ENCODE measurements at regions not wholly inside any gene's neighbourhood (a gene's known extent, or its start where the extent isn't known, plus 50 kb on each side); places are given as distances from the start of the nearest gene placed in this dataset.

GRCh38 chr5:68947986-68948385 lies 145.8 kb upstream of the SLC30A5 start:
- Mint-ChIP-seq H3K9me3 (no peaks in the 10 kb centered on the region), H3K4me3 (no peak overlapping the region), H3K4me1 (peaks cover 23% of the 10 kb centered on the region), H3K27ac (no peak overlapping the region), H3K36me3 (ENCODE audit: low read depth) (no peaks in the 10 kb centered on the region), H3K27me3 (ENCODE audit: insufficient read depth) (no peaks in the 10 kb centered on the region)
- Histone ChIP-seq H3K4me1 (ENCODE audit: control insufficient read depth, insufficient read depth, low read length) (peaks cover 8% of the 10 kb centered on the region), H3K4me3 (ENCODE audit: low read length) (no peak overlapping the region), H3K27ac (ENCODE audit: low read depth, low read length) (no peak overlapping the region), H3K9me3 (ENCODE audit: control insufficient read depth, low read length) (no peaks in the 10 kb centered on the region), H3K27me3 (ENCODE audit: control insufficient read depth, insufficient read depth, low read length, poor library complexity, severe bottlenecking) (no peaks in the 10 kb centered on the region), H3K36me3 (ENCODE audit: control insufficient read depth, insufficient read depth, low read length) (no peaks in the 10 kb centered on the region), H3K9ac (ENCODE audit: extremely low read depth, low read length, poor library complexity, severe bottlenecking) (no peak overlapping the region)
- TF ChIP-seq CTCF (conservative IDR thresholded peaks at IDR 0.05): no peak
- 89 to 90% methylated on average over 2 of the region's 2 CpGs for WGBS, 2 experiments (ENCODE audit: insufficient coverage in 1 of 2, insufficient read length in 1 of 2)
- DNase-seq: no peak

- no peak for DNase-seq
- WGBS, 2 experiments (ENCODE audit: insufficient coverage in 1 of 2, insufficient read length in 1 of 2): 83% methylated on average over 3 of the region's 3 CpGs; no CpG with 5 or more reads in 1 of the 2 experiments
- TF ChIP-seq CTCF (conservative IDR thresholded peaks at IDR 0.05): no peak
- H3K36me3 ChIP-seq (ENCODE audit: control insufficient read depth, insufficient read depth, low read length): no peaks in the 10 kb centered on the region
- peaks cover 8% of the 10 kb centered on the region for H3K4me1 ChIP-seq (ENCODE audit: control insufficient read depth, insufficient read depth, low read length)
- Mint-ChIP-seq H3K36me3 (ENCODE audit: low read depth) (no peaks in the 10 kb centered on the region), H3K27me3 (ENCODE audit: insufficient read depth) (no peaks in the 10 kb centered on the region), H3K4me3 (no peak overlapping the region), H3K9me3 (no peaks in the 10 kb centered on the region), H3K27ac (no peak overlapping the region), H3K4me1 (peaks cover 23% of the 10 kb centered on the region)
- H3K27ac ChIP-seq (ENCODE audit: low read depth, low read length): no peak overlapping the region
- no peak overlapping the region for H3K4me3 ChIP-seq (ENCODE audit: low read length)
- H3K9ac ChIP-seq (ENCODE audit: extremely low read depth, low read length, poor library complexity, severe bottlenecking): no peak overlapping the region
- no peaks in the 10 kb centered on the region for H3K27me3 ChIP-seq (ENCODE audit: control insufficient read depth, insufficient read depth, low read length, poor library complexity, severe bottlenecking)
- no peaks in the 10 kb centered on the region for H3K9me3 ChIP-seq (ENCODE audit: control insufficient read depth, low read length)
These were observed 144.6 kb upstream of the SLC30A5 start for GRCh38 chr5:68949256-68949655.

GRCh38 chr5:68949711-68950110 lies 144.1 kb upstream of the SLC30A5 start:
- H3K4me3 ChIP-seq (ENCODE audit: low read length): no peak overlapping the region
- no peak overlapping the region for H3K27ac Mint-ChIP-seq
- DNase-seq: peak; percentile 71
- no peaks in the 10 kb centered on the region for H3K36me3 ChIP-seq (ENCODE audit: control insufficient read depth, insufficient read depth, low read length)
- H3K4me1 Mint-ChIP-seq: peaks cover 23% of the 10 kb centered on the region
- WGBS, 2 experiments (ENCODE audit: insufficient coverage in 1 of 2, insufficient read length in 1 of 2): 40 to 70% methylated on average over 1 to 4 of the region's 4 CpGs
- no peak overlapping the region for H3K27ac ChIP-seq (ENCODE audit: low read depth, low read length)
- no peak overlapping the region for H3K4me3 Mint-ChIP-seq
- no peaks in the 10 kb centered on the region for H3K36me3 Mint-ChIP-seq (ENCODE audit: low read depth)
- peaks cover 8% of the 10 kb centered on the region for H3K4me1 ChIP-seq (ENCODE audit: control insufficient read depth, insufficient read depth, low read length)
- no peaks in the 10 kb centered on the region for H3K9me3 ChIP-seq (ENCODE audit: control insufficient read depth, low read length)
- H3K27me3 ChIP-seq (ENCODE audit: control insufficient read depth, insufficient read depth, low read length, poor library complexity, severe bottlenecking): no peaks in the 10 kb centered on the region
- TF ChIP-seq CTCF (conservative IDR thresholded peaks at IDR 0.05): no peak
- no peaks in the 10 kb centered on the region for H3K9me3 Mint-ChIP-seq
- H3K9ac ChIP-seq (ENCODE audit: extremely low read depth, low read length, poor library complexity, severe bottlenecking): no peak overlapping the region
- no peaks in the 10 kb centered on the region for H3K27me3 Mint-ChIP-seq (ENCODE audit: insufficient read depth)
